Activated CD4-positive, CD25-positive, alpha-beta regulatory T cell treated with anti-CD3 and anti-CD28 coated beads, Interleukin-2, amount 50 U/mL, for 72 hours (primary cell): ENCODE measurements at regions not wholly inside any gene's neighbourhood (a gene's known extent, or its start where the extent isn't known, plus 50 kb on each side); places are given as distances from the start of the nearest gene placed in this dataset.
"Not testable (repeated sequence)": the region's sequence is repeated elsewhere in the genome, so short reads cannot be mapped to it uniquely, and the experiment has no call there.

Experiments
- DNase-seq: peaks from one replicate; pipeline ENCODE4 v3.0.0; 2021

DNA sequence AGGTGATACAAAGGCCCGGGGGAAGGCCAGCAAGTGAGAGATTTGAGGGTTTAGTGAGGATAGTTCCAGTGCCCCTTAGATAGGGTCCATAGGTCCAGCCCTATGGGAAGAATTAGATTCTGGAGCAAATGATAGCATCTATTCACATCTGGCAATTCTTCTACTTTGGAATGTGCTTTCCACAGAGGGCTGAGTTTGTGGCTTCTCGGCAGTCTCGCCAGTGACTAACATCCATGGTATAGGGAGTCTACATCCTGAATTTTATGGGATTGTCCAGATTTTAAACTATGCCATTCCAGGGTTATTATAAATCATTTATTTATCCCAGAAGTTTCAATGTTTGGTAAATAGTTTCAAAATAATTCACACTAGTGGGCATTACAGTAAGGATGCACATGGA lies 207.3 kb upstream of the ADO start:
- no peak for DNase-seq

DNA sequence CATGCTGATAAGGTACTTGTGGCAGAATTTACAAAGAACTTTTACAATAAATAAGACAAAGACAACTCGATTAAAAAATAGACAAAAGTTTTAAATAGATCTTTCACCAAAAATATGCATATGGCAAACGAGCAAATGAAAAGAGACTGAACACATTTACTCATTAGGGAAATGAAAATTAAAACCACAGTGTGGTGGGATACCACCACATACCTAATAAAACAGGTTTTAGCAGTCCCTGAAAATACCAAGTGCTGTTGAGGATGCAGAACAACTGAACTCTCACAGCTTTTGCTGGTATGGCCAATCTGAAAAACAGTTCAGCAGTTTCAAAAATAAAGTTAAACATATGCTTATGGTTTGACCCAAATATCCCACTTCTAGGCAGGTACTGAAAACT lies 205.4 kb upstream of the ADO start:
- DNase-seq: no peak

DNA sequence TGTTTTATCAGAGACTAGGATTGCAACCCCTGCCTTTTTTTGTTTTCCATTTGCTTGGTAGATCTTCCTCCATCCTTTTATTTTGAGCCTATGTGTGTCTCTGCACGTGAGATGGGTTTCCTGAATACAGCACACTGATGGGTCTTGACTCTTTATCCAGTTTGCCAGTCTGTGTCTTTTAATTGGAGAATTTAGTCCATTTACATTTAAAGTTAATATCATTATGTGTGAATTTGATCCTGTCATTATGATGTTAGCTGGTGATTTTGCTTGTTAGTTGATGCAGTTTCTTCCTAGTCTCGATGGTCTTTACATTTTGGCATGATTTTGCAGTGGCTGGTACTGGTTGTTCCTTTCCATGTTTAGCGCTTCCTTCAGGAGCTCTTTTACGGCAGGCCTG lies 198.0 kb upstream of the ADO start:
- DNase-seq: not testable (repeated sequence)

DNA sequence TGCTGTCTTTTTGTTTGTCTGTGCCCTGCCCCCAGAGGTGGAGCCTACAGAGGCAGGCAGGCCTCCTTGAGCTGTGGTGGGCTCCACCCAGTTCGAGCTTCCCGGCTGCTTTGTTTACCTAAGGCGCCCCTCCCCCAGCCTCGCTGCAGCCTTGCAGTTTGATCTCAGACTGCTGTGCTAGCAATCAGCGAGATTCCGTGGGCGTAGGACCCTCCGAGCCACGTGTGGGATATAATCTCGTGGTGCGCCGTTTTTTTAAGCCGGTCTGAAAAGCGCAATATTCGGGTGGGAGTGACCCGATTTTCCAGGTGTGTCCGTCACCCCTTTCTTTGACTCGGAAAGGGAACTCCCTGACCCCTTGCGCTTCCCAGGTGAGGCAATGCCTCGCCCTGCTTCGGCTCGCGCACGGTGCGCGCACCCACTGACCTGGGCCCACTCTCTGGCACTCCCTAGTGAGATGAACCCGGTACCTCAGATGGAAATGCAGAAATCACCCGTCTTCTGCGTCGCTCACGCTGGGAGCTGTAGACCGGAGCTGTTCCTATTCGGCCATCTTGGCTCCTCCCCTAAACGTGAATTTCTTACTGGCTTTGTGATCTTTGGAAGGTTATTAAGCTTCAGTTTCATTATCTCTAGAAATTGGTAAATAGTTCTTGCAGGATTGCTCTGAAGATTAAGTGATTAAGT lies 196.2 kb upstream of the ADO start:
- not testable (repeated sequence) for DNase-seq

DNA sequence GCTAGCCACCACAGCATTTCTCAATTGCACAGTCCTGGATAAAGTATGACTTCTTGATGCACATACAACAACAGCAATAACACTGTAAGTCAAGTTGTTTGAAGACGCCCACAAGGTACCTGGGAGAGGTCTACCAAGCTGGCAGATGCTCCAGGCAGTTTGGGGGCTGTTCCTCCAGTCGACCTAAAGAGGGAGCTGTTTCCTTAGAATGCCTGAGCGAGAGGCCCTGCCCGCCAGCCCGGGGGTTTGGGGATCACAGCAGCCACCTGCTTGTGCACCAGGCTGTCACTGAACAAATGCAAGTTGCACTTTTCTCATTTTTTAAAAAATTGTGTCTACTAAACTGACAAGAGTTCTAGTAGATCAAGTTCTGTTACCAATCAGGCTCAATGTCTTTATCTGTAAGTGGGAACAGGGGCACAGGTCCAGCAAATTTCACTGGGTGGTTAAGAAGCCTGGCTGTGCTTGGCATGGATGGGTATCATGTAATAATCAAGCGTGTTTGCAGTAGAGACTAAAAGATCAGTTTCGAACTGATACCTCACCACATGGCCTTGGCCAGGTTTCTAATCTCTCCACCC lies 193.8 kb upstream of the ADO start:
- peak; percentile 55 for DNase-seq

DNA sequence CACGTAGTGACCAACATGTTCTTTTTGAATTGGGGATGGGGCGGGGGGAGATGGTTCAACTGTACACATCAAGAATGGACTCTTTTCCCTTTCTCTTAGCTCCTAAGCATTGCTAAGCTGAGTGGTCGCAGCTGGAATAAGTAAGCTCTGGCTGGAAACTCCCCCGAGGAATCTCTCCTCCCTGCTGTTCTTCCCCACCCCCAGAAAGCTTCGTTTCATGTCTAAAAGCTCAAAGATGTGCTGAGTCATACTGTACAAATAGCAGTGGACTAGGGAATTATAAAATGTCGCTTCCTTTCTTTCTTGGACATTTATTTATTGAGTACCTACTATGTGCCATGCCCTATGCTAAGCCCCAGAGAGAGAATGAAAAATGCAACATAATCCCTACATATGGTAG lies 191.1 kb upstream of the ADO start:
- no peak for DNase-seq

DNA sequence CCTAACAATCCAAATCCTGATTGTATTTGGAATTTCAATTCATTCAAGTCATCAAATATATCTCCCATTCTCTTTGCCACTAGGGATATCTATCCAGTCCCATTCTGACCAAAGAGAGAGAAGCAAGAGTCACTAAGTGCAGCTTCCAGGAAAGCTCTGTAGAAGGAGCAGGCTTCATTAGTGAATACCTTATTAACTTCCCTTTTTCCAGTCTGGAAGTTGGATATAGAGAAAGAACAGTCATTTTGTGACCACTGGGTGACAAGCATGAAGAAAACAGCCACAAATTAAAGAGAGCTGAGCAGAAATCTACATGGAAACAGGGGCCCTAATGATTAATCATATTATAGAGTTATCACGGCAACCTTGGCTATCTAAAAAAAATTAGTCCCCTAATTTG lies 190.7 kb upstream of the ADO start:
- DNase-seq: no peak

DNA sequence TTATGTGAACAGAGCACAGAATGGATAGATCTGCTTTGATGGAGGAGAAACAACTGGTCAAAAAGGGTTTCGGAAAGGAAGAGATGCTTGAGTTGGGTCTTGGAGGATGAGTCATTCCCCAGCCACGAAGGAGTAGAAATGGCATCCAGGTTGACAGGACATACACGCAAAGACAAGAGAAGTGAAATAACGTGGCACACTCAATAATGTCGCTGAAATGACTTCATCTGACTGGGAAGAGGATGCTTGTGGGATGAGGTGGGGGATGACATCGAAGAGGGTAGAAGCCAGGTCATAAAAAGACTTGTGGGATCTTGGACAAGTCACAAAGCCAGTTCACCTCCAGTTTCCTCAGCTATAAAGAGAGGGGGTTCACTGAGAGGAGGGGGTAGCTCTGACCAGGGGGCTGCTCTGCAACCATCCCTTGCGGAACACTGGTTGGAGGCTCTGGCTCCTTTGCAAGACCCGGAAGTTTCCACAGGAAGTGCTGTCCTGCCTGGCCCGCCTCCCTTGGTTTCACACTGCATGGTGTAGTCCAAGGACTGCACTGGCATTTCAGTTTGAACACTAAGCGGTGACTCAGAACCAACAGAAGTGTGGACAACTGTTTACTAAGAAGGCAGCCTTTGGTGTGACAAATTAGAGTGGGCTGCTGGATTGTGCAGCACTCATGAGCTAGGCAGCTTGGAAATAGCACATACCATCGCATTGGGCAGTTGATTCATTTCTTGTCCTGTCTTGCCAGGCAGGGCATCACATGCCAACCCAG lies 189.9 kb upstream of the ADO start:
- DNase-seq: no peak

DNA sequence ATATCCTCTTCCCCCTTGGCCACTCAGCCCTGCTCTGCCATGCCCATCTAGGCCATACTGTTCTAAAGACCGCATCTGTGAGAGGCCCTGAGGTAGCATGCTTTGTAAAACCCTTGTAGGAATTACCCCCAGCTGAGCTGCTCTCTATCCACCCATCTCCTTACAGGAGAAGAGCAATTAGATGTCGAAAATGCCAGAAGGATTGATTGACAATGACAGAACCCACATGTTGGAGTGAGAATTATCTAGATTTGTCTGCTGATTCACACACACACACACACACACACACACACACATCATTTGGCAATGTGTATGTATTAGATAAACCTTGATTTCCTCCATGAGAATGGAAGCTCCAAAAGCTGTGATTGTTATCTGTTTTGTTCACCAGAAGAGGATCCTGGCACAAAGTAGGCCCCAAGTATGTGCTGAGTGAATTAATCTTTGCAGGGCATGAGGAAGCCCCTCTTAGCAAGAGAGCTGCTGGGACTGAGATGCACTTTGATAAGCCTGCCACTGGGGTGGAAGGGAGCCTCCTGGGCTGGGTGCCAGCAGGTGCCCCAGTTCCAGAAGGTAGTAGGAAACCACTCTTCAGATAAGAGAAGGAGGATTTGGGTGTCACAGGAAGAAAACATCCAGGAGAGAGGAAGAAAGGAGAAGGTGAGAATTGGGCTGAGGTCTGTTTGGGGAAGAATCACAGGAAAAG lies 187.5 kb upstream of the ADO start:
- no peak for DNase-seq

DNA sequence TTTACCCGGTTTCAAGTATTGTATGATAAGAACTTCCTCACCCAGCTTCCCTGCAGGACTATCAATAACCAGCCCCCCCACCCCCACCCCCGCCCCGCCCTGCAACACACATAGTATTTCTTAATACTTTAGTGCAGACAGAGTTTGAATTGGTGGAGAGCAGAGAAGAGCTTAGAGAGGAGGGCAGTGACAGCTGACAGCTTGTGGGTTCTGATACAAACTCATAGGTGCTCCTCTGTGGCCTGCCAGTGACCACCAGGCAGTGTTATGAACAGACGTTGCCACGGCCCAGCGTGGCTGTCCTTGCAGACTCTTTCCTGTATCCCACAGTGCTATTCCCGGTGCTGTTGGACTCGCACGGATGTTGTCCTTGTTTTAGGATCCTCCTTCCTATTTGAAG lies 186.9 kb upstream of the ADO start:
- no peak for DNase-seq

DNA sequence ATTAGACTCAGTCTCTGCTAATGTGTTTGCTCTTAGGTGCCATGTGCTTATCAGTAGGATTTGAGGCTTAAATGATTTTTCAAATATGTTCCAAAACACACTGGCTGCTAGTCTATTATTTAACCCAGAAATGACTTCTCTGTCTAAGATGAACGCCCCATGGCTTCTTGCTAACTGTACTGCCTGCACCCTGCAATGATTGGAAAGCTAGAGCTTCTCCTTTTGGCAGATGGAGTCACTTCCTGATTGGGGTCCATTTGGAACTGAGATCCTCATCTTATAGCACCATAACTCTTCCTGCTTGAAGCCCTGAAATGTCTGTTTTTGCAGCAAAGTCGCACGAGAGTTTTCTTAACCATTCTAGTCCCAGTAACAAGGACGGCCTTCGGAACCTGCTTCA lies 186.5 kb upstream of the ADO start:
- no peak for DNase-seq

DNA sequence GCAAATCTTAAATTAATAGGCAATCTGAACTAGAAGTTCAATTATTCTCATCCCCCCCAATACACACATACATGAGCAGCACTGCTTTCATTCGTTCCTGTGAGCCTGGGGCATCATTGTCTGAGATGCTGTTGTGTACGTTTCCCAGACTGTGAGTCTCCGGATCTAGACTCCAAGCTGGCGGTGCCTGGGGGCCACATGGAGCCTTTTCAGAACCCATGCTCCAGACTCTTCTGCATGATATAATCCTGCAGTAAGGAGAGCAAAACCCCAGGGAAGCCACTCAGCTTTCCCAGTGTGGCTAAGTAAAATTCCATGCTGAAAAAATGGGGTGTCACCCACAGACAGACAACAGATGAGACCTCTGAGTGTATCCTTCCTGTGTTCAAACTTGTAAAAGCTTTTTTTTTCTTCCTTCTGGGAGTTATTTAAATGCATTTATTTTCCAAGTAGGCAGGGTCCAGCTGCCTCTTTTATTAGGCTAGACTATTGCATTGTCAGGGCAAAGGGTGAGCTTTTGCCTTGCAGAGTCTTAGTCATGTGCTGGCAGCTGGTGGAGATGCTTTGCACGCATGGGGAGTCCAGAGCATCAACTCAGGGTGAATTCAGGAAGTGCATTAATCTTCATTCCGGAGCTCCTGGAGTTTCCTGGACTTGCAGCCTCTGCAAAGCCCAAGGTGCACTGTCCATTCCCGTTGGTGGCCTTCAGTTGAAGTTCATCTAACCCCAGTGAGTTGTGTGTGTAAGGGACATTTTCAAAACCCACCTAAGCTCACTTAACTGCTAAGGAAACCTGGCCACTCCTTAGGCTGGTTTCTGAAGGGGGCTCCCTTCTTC lies 185.7 kb upstream of the ADO start:
- DNase-seq: no peak

DNA sequence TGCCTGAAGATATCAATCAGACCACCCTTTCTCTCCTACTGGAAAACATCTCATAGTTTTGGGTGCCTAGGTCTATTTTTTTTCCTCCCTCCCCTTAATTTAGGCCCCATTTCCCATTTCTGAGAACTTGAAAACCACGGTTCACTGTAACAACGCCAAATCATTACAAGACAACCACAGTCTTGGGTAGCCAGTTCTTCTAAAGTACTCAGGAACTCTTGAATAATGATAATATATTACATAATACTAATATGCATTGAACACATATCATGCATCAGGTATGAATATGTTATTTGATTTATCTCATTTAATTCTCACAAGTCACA lies 185.1 kb upstream of the ADO start:
- DNase-seq: no peak

DNA sequence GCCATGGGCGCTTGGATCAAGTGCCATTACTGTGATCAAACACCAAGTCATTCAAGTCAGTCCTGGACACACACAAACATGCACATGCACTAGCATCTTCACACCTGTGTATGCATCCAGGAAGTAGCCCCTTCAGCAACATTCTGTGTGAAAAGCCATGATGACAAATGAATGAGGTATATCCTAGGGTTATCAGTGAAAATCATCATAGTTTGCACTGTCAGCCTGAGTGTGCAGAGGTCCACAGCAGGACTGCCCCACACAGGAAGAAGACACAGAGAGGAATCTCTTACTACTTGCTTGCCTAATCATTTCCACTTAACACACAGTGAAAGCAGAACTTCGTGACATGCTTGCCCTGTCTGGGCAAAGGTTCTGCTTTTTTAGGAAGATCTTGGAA lies 184.0 kb upstream of the ADO start:
- no peak for DNase-seq

DNA sequence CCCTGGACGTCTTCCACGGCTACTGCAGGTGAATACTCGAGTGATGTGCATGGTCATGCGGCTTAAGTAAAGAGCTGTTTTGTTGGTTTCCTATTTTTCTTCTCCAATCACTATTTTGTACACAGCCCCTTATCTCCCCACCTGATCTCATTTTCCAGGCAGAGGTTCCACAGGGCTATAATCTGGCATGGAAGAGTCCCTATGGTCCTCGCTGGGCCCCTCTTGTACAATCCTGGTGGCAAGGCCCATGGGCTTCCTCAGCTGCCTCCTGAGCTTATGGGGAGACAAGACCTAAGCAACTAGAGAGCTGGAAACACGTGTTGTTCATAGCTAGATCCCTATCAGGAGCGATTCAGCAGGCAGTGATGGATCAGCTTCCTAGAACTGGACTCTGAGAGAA lies 181.3 kb upstream of the ADO start:
- no peak for DNase-seq

DNA sequence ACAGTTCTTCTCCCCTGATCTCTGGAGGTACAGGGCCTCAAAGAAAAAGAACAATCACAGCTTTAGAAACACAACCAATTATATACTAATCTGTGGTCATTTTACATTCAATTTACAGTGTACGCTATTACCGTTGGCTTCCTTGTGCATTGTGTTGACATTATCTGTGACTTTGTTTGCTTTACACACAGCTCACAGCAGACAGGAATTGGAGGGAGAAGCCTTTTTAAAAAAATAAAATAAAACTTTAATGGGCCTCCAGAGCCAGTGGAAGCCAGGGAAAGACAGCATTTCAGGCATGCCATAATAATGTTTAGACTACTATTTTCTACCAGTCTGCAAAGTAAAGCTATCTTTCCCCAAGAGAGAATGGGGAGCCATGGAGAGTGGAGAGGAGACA lies 179.0 kb upstream of the ADO start:
- no peak for DNase-seq

DNA sequence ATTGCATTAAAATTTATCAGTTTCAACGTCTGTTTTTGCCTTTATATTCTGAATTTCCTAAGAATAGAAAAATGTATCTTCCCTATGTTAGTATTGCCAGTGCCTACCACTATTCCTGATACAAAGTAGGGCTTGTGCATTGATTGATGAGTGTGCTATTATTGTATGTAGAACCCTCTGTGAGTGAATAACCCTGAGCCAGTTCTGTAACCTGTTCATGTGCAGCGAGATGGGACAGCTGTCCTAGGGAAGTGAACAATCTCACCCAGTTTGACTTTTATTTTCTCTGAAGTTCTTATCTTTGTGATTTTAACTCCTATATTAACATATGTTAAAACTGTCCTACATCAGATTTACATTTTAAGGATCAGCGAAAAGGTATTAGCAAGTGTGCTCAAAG lies 178.4 kb upstream of the ADO start:
- no peak for DNase-seq

DNA sequence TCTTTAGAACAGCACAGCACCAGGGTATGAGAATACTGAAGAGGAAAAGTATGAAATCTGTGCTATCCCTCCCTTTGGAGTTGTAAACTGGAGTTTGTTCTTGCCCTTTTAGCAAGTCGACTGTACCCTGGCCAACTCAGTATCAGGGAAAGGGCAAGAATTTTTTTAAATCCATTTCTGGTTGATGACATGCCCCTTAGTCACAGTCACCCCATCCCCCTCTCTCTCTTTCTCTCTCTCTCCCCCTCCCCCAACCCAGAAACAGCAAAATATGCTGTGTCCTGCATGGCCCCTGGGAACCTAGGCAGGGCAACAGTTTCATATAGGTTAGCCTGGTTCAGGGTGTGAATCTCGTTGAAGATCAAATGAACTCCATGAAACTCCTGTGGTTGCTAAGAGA lies 177.7 kb upstream of the ADO start:
- DNase-seq: no peak

DNA sequence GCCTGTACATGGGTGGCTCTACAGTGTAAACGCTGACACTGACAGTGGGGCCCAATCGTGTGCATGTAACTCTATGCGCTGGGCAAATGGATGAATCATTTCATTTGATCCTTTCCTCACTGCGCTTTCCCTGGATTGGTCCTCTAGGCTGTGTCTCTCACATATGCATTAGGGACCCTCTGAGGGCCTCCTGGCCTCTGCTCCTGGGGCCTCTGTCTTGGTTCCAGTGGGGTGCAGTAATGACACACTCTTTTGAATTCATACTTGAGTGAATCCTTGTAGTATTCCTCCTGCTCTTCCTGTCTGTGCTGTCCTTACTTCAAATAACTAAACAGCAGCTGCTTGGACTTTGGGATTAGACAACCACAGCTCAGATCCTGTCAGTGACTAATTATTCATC lies 176.5 kb upstream of the ADO start:
- DNase-seq: no peak

DNA sequence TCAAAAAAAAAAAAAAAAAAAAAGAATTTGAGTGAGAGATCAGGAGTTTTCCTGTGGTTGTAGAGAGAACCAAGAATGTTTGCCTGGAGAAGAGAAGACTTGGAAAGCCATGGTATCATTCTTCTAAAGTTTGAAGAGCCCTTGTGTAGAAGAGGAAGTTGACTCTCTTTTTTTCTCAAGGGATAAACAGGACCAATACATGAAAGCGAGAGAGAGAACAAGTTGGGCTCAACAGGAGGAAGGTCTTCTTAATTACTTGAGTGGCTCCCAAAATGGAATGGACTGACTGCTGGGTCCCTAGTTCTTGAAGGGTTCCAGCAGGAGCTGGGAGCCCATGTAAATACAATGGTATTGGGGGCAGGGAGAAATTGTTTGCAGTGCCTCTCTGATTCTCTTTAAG lies 173.3 kb upstream of the ADO start:
- no peak for DNase-seq

DNA sequence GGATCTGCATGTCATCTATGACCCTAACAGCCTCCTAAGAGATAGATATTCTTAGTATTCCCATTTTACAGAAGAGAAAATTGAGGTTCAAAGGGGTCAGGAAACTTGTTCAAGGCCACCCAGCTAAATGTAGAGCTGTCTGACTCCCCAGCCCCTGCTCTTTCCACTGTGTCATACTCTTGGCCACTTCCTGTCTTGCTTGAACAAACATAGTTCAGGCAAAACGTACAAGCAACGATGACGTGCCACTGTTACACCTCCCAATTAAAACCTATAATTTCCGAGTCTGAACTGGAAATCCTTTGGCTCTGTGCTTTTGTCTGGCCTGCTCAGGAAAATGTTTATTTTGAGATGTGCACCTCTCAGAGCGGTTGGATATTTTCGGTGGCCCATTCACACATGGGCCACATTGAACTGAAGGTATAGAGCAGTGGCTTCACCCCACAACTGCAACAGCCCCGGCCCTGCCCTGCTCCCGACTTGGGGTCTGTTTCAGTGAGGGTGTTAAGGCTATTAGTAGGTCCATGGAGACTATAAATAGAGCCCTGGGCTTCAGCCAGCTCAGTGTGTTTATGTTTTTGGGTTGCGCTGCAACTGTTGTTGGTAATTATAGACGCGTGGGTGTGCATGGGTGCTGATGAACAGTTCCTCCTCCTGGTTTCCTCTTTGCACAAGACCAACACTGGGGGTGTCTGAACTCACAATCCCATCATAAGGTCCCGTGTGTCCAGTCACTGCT lies 172.3 kb upstream of the ADO start:
- DNase-seq: no peak

DNA sequence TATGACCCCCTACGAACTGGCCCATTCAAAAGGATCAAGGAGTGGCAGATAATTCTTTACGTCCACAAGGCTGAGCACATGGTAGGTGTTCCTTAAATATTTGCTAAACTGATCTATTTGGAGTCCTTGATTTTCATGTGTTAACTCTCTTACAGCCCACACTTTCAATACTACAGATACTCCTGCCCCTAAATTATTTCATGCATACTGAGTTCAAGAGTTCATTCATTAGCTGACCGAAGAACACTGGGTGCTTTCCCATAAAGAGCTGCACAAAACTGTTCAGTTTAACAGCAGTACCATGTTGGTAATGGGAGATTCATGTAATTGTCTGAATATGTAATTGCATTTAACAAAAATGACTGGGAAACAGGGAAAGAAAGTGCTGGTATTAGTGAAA lies 170.5 kb upstream of the ADO start:
- DNase-seq: no peak
